CD14-positive monocyte (primary cell): ENCODE measurements at regions not wholly inside any gene's neighbourhood (a gene's known extent, or its start where the extent isn't known, plus 50 kb on each side); places are given as distances from the start of the nearest gene placed in this dataset.

ENCODE experiments used
- DNase-seq, 3 donors: peaks; one replicate each; pipeline ENCODE4 v3.0.0-alpha.2; 2011 to 2022
- H2AFZ ChIP-seq: 2 replicates; pipeline ENCODE4 v1.6.0; 2012; ENCODE audit warnings: mild to moderate bottlenecking, low read depth, low read length, inconsistent platforms; ENCODE audit not compliant: insufficient read depth, poor library complexity, severe bottlenecking
- H3K27ac ChIP-seq, 2 donors: 1 replicate in 1 of 2; 2 replicates in 1 of 2; pipeline ENCODE4 v1.5.1; 2012 to 2013; ENCODE audit warnings: low read length in 2 of 2, control low read depth in 1 of 2, inconsistent platforms in 1 of 2, low read depth in 1 of 2, mild to moderate bottlenecking in 1 of 2
- H3K27me3 ChIP-seq, 2 donors: one replicate each; pipeline versions ENCODE4 v1.6.0 to v1.6.1; 2011 to 2013; ENCODE audit warnings: low read length in 2 of 2; ENCODE audit not compliant: control insufficient read depth in 2 of 2, insufficient read depth in 2 of 2
- H3K36me3 ChIP-seq, 2 donors: replicated peaks in 1 of 2; 1 replicate in 1 of 2; 2 replicates in 1 of 2; pipeline versions ENCODE4 v1.5.1 to v1.6.1; 2012 to 2013; ENCODE audit warnings: low read length in 2 of 2, control low read depth in 1 of 2, inconsistent platforms in 1 of 2, mild to moderate bottlenecking in 1 of 2; ENCODE audit not compliant: insufficient read depth in 2 of 2, control insufficient read depth in 1 of 2
- H3K4me1 ChIP-seq, 2 donors: 1 replicate in 1 of 2; 2 replicates in 1 of 2; pipeline versions ENCODE4 v1.5.1 to v1.6.1; 2012 to 2013; ENCODE audit warnings: low read length in 2 of 2, control low read depth in 1 of 2, inconsistent platforms in 1 of 2, mild to moderate bottlenecking in 1 of 2, moderate library complexity in 1 of 2; ENCODE audit not compliant: insufficient read depth in 2 of 2, control insufficient read depth in 1 of 2
- H3K4me2 ChIP-seq: replicated peaks from 2 replicates; pipeline ENCODE3; 2012; ENCODE audit warnings: low read length, moderate library complexity, mild to moderate bottlenecking; ENCODE audit not compliant: poor library complexity, severe bottlenecking; ENCODE audit errors: extremely low read depth
- H3K4me3 ChIP-seq, 3 experiments: fragments of 200-600 bp in 1 of 3; sonication (generic) in 1 of 3; replicated peaks in 1 of 3; 1 replicate in 2 of 3; 2 replicates in 1 of 3; pipeline ENCODE4 v1.5.1; 2011 to 2013; ENCODE audit warnings: low read length in 3 of 3, mild to moderate bottlenecking in 3 of 3, control low read depth in 2 of 3, low read depth in 2 of 3, inconsistent platforms in 1 of 3, moderate library complexity in 1 of 3
- H3K79me2 ChIP-seq: 2 replicates; pipeline ENCODE4 v1.6.0; 2012; ENCODE audit warnings: mild to moderate bottlenecking, control low read depth, inconsistent platforms, low read length, moderate library complexity; ENCODE audit not compliant: insufficient read depth
- H3K9ac ChIP-seq: 2 replicates; pipeline ENCODE4 v1.6.0; 2017; ENCODE audit warnings: low read length, mild to moderate bottlenecking; ENCODE audit not compliant: insufficient read depth, poor library complexity, severe bottlenecking
- H3K9me3 ChIP-seq, 2 donors: replicated peaks in 1 of 2; 1 replicate in 1 of 2; 2 replicates in 1 of 2; pipeline versions ENCODE4 v1.5.1 to v1.6.1; 2012 to 2013; ENCODE audit warnings: low read length in 2 of 2, control low read depth in 1 of 2; ENCODE audit not compliant: control insufficient read depth in 1 of 2, insufficient read depth in 1 of 2
- H4K20me1 ChIP-seq: 2 replicates; pipeline ENCODE4 v1.6.0; 2012; ENCODE audit warnings: mild to moderate bottlenecking, low read length, control low read depth, moderate library complexity; ENCODE audit not compliant: insufficient read depth
- H3K27ac Mint-ChIP-seq, 7 donors: one replicate each; pipeline ENCODE4 v1.8.0; 2020; ENCODE audit warnings: mild to moderate bottlenecking in 7 of 7, mixed read lengths in 7 of 7, moderate library complexity in 6 of 7, inconsistent platforms in 2 of 7
- H3K27me3 Mint-ChIP-seq, 3 donors: one replicate each; pipeline ENCODE4 v1.8.0; 2021 to 2022; ENCODE audit warnings: low read depth in 3 of 3, mild to moderate bottlenecking in 3 of 3, mixed read lengths in 3 of 3, moderate library complexity in 3 of 3, inconsistent platforms in 1 of 3
- H3K36me3 Mint-ChIP-seq, 2 donors: one replicate each; pipeline ENCODE4 v1.8.0; 2020; ENCODE audit warnings: mixed read lengths in 2 of 2, inconsistent platforms in 1 of 2, mild to moderate bottlenecking in 1 of 2
- H3K4me1 Mint-ChIP-seq: one replicate; pipeline ENCODE4 v1.8.0; 2020; ENCODE audit warnings: mild to moderate bottlenecking, mixed read lengths
- H3K4me3 Mint-ChIP-seq, 2 donors: one replicate each; pipeline ENCODE4 v1.8.0; 2020; ENCODE audit warnings: mild to moderate bottlenecking in 2 of 2, mixed read lengths in 2 of 2, moderate library complexity in 1 of 2
- H3K9me3 Mint-ChIP-seq, 7 donors: one replicate each; pipeline ENCODE4 v1.8.0; 2020 to 2022; ENCODE audit warnings: mixed read lengths in 7 of 7, mild to moderate bottlenecking in 6 of 7, moderate library complexity in 6 of 7, inconsistent platforms in 2 of 7
- WGBS: methylation state at CpG from one replicate; pipeline ENCODE4 v1.1.5; 2013; ENCODE audit warnings: missing lambda C conversion rate; ENCODE audit not compliant: insufficient coverage; 5-methylcytosine and 5-hydroxymethylcytosine counted together
- intact Hi-C, 2 donors: fragments of 100-400 bp; cut with micrococcal nuclease; formaldehyde crosslinking; loops; one replicate each; pipeline versions ENCODE4 v1.15.0 to v1.15.1; 2023
- TF ChIP-seq, protein P1 (sequence below): fragments of 200-600 bp; IDR thresholded peaks from one replicate; pipeline ENCODE4 v1.8.0; 2022; ENCODE audit warnings: antibody characterized with exemption, mild to moderate bottlenecking

- Histone ChIP-seq H3K4me2 (no peak overlapping the region), H3K36me3 (no peaks in the 10 kb centered on the region), H3K4me1 (no peaks in the 10 kb centered on the region), H2AFZ (no peak overlapping the region), H3K27me3 (no peaks in the 10 kb centered on the region), H3K27ac (no peak overlapping the region), H3K9me3 (no peaks in the 10 kb centered on the region), H3K9ac (no peak overlapping the region), H4K20me1 (no peaks in the 10 kb centered on the region), H3K79me2 (no peaks in the 10 kb centered on the region), H3K4me3 (no peak overlapping the region)
- Mint-ChIP-seq H3K36me3 (no peaks in the 10 kb centered on the region), H3K4me1 (no peaks in the 10 kb centered on the region), H3K4me3 (no peak overlapping the region), H3K27ac (no peak overlapping the region), H3K9me3 (peaks cover 1 to 11% (median 7%) of the 10 kb centered on the region in 7 donors), H3K27me3 (peaks cover 0 to 5% (median 4%) of the 10 kb centered on the region in 3 donors)
- TF ChIP-seq, protein P1, sequence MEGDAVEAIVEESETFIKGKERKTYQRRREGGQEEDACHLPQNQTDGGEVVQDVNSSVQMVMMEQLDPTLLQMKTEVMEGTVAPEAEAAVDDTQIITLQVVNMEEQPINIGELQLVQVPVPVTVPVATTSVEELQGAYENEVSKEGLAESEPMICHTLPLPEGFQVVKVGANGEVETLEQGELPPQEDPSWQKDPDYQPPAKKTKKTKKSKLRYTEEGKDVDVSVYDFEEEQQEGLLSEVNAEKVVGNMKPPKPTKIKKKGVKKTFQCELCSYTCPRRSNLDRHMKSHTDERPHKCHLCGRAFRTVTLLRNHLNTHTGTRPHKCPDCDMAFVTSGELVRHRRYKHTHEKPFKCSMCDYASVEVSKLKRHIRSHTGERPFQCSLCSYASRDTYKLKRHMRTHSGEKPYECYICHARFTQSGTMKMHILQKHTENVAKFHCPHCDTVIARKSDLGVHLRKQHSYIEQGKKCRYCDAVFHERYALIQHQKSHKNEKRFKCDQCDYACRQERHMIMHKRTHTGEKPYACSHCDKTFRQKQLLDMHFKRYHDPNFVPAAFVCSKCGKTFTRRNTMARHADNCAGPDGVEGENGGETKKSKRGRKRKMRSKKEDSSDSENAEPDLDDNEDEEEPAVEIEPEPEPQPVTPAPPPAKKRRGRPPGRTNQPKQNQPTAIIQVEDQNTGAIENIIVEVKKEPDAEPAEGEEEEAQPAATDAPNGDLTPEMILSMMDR, result no peak
- 71% methylated on average over 1 of the region's 3 CpGs for WGBS
- intact Hi-C loops, result no loop called here
- DNase-seq, result no peak
Observed at GRCh38 chr15:31732726-31733125, 297.6 kb upstream of the CHRNA7 start.

GRCh38 chr15:31733424-31733823, 296.9 kb upstream of the CHRNA7 start:
- Mint-ChIP-seq H3K4me1 (no peaks in the 10 kb centered on the region), H3K36me3 (no peaks in the 10 kb centered on the region), H3K9me3 (peaks cover 1 to 13% (median 5%) of the 10 kb centered on the region in 7 donors), H3K27me3 (peaks cover 0 to 6% (median 5%) of the 10 kb centered on the region in 3 donors), H3K4me3 (no peak overlapping the region), H3K27ac (no peak overlapping the region)
- no peaks in the 10 kb centered on the region for H3K36me3 ChIP-seq
- no peak for DNase-seq
- H4K20me1 ChIP-seq, result no peaks in the 10 kb centered on the region
- H3K4me1 ChIP-seq, result no peaks in the 10 kb centered on the region
- no peaks in the 10 kb centered on the region for H3K27me3 ChIP-seq
- intact Hi-C loops, result no loop called here
- H3K9ac ChIP-seq, result no peak overlapping the region
- WGBS, result 91% methylated on average over 4 of the region's 4 CpGs
- TF ChIP-seq, protein P1, result no peak
- no peak overlapping the region for H3K4me2 ChIP-seq
- no peaks in the 10 kb centered on the region for H3K79me2 ChIP-seq
- H2AFZ ChIP-seq, result no peak overlapping the region
- H3K4me3 ChIP-seq, result no peak overlapping the region
- no peaks in the 10 kb centered on the region for H3K9me3 ChIP-seq
- H3K27ac ChIP-seq, result no peak overlapping the region
